GM12878 (cell line): ENCODE measurements at regions not wholly inside any gene's neighbourhood (a gene's known extent, or its start where the extent isn't known, plus 50 kb on each side); places are given as distances from the start of the nearest gene placed in this dataset.

Source experiments
- ATAC-seq: fragments of 200-7000 bp; cut with Tn5 transposase; 3 replicates; pipeline ENCODE4 v1.9.1; 2020; ENCODE audit warnings: mild to moderate bottlenecking, moderate library complexity
- BruUV-seq: library from RNA; stranded (reverse); fragments of 400-500 nt; replicated peaks from 2 replicates; lab custom pipeline; 2021; lab: Mats Ljungman, UMichigan
- CTCF ChIA-PET: fragments of 300-600 bp; sonication (Branson Sonifier 250); formaldehyde crosslinking; extraction: SDS; loops from one replicate; lab custom pipeline; 2021; ENCODE audit warnings: inconsistent platforms; lab: Yijun Ruan, JAX
- POLR2A ChIA-PET: fragments of 350-600 bp; formaldehyde crosslinking; extraction: SDS; loops from one replicate; lab custom pipeline; 2021; ENCODE audit warnings: inconsistent platforms; lab: Charles Lee
- RAD21 ChIA-PET: fragments of 300-600 bp; sonication (Branson Sonifier 250); formaldehyde crosslinking; loops from one replicate; lab custom pipeline; 2023; ENCODE audit warnings: antibody characterized with exemption; ENCODE audit not compliant: unreplicated experiment; lab: Charles Lee
- SMC1A ChIA-PET: fragments of 300-600 bp; sonication (Branson Sonifier 250); formaldehyde crosslinking; loops from one replicate; lab custom pipeline; 2023; ENCODE audit not compliant: unreplicated experiment, uncharacterized antibody; lab: Charles Lee
- DNase-seq: peaks from one replicate; pipeline ENCODE4 v3.0.0-alpha.2; 2011; ENCODE audit warnings: low read depth, low spot score
- FAIRE-seq: peaks from 3 replicates; lab custom pipeline; 2011; peaks lifted over from hg19 to GRCh38; lab: Jason Lieb, UNC
- H2AFZ ChIP-seq: 2 replicates; pipeline ENCODE4 v1.6.0; 2011; ENCODE audit warnings: low read depth, low read length, control low read depth; ENCODE audit not compliant: control insufficient read depth
- H3K27ac ChIP-seq: 2 replicates; pipeline ENCODE4 v1.5.1; 2011; ENCODE audit warnings: control low read depth; ENCODE audit not compliant: control insufficient read depth, insufficient read depth
- H3K27me3 ChIP-seq, 2 experiments: replicated peaks in 1 of 2; 2 replicates each; pipeline versions ENCODE4 v1.6.0 to v1.6.1; 2011; ENCODE audit warnings: low read length in 1 of 2; ENCODE audit not compliant: control insufficient read depth in 2 of 2, insufficient read depth in 2 of 2
- H3K36me3 ChIP-seq, 2 experiments: 2 replicates each; pipeline ENCODE4 v1.5.1; 2011; ENCODE audit warnings: low read length in 1 of 2; ENCODE audit not compliant: control insufficient read depth in 2 of 2, insufficient read depth in 2 of 2
- H3K4me1 ChIP-seq: 2 replicates; pipeline ENCODE4 v1.6.1; 2011; ENCODE audit warnings: mild to moderate bottlenecking, low read length, moderate library complexity, mixed read lengths; ENCODE audit not compliant: control insufficient read depth, insufficient read depth
- H3K4me2 ChIP-seq: 2 replicates; pipeline ENCODE4 v1.6.0; 2011; ENCODE audit warnings: control low read depth; ENCODE audit not compliant: control insufficient read depth, insufficient read depth
- H3K4me3 ChIP-seq: fragments of 200-600 bp; sonication (generic); 2 replicates; pipeline ENCODE4 v1.5.1; 2016
- H3K79me2 ChIP-seq: 2 replicates; pipeline ENCODE4 v1.6.0; 2011; ENCODE audit warnings: low read length; ENCODE audit not compliant: control insufficient read depth, insufficient read depth
- H3K9ac ChIP-seq: 2 replicates; pipeline ENCODE4 v1.8.0; 2011; ENCODE audit warnings: low read length, control low read depth, mixed read lengths; ENCODE audit not compliant: control insufficient read depth, insufficient read depth
- H3K9me3 ChIP-seq: replicated peaks from 3 replicates; pipeline ENCODE4 v1.5.1; 2011; ENCODE audit warnings: mild to moderate bottlenecking, low read length; ENCODE audit not compliant: control insufficient read depth, insufficient read depth
- H4K20me1 ChIP-seq: 2 replicates; pipeline ENCODE4 v1.6.0; 2011; ENCODE audit not compliant: control insufficient read depth, insufficient read depth
- BRCA1 ChIP-seq: IDR thresholded peaks from 2 replicates; pipeline ENCODE4 v1.6.1; 2011; ENCODE audit warnings: low read depth, low read length, improper control_type of control experiment
- CBX3 ChIP-seq: fragments of 200-600 bp; sonication (generic); IDR thresholded peaks from 2 replicates; pipeline ENCODE4 v1.6.1; 2016; ENCODE audit warnings: low read depth, borderline replicate concordance
- HDAC2 ChIP-seq: fragments of 200-600 bp; sonication (generic); IDR thresholded peaks from 2 replicates; pipeline ENCODE4 v1.6.1; 2017
- PBX3 ChIP-seq: IDR thresholded peaks from 2 replicates; pipeline ENCODE4 v1.6.1; 2011; ENCODE audit warnings: mild to moderate bottlenecking, low read depth, low read length, moderate library complexity; ENCODE audit not compliant: insufficient replicate concordance
- POU2F2 ChIP-seq: IDR thresholded peaks from 3 replicates; pipeline ENCODE4 v1.6.1; 2011; ENCODE audit warnings: low read depth, mild to moderate bottlenecking, low read length, borderline replicate concordance
- SIX5 ChIP-seq: IDR thresholded peaks from 2 replicates; pipeline ENCODE4 v1.6.1; 2011; ENCODE audit warnings: mild to moderate bottlenecking, low read depth, low read length, moderate library complexity; ENCODE audit not compliant: severe bottlenecking
- SMC3 ChIP-seq: IDR thresholded peaks from 2 replicates; pipeline ENCODE4 v1.6.1; 2011; ENCODE audit warnings: low read length, improper control_type of control experiment, borderline replicate concordance
- ZSCAN29 ChIP-seq: fragments of 450-650 bp; IDR thresholded peaks from 2 replicates; pipeline ENCODE4 v1.6.1; 2017; ENCODE audit warnings: mild to moderate bottlenecking, moderate library complexity
- WGBS: methylation state at CpG from one replicate; pipeline ENCODE4 v1.1.6; 2016; ENCODE audit warnings: low lambda C conversion rate; ENCODE audit not compliant: insufficient replicate concordance, insufficient coverage; ENCODE audit errors: missing lambda C conversion rate; 5-methylcytosine and 5-hydroxymethylcytosine counted together
- in situ Hi-C: fragments of 300-500 bp; cut with MboI; formaldehyde crosslinking; loops from 9 replicates; pipeline ENCODE4 v1.14.3; 2018; ENCODE audit warnings: mixed read lengths
- intact Hi-C: fragments of 100-400 bp; cut with micrococcal nuclease; formaldehyde crosslinking; loops from one replicate; pipeline ENCODE4 v1.14.2; 2022; ENCODE audit not compliant: unreplicated experiment
- TF ChIP-seq, protein P1 (sequence below): fragments of 450-650 bp; IDR thresholded peaks from 2 replicates; pipeline ENCODE4 v1.6.1; 2018; ENCODE audit warnings: borderline replicate concordance, mild to moderate bottlenecking; ENCODE audit not compliant: partially characterized antibody
- TF ChIP-seq, protein P2 (sequence below): fragments of 450-650 bp; IDR thresholded peaks from 2 replicates; pipeline ENCODE4 v1.6.1; 2016; ENCODE audit warnings: mild to moderate bottlenecking

GRCh38 chr2:145916799-145917198, 1396.9 kb upstream of the ZEB2 start:
- Histone ChIP-seq H3K4me1 (no peaks in the 10 kb centered on the region), H3K9ac (no peak overlapping the region), H3K4me3 (no peak overlapping the region), H3K27me3 (no peaks in the 10 kb centered on the region), H3K79me2 (no peaks in the 10 kb centered on the region), H3K36me3 (no peaks in the 10 kb centered on the region), H3K4me2 (no peak overlapping the region), H4K20me1 (no peaks in the 10 kb centered on the region), H3K9me3 (no peaks in the 10 kb centered on the region), H3K27ac (no peak overlapping the region), H2AFZ (no peak overlapping the region)
- no TSS peak for BruUV-seq
- ChIA-PET POLR2A (no interaction called here), RAD21 (no interaction called here), SMC1A (no interaction called here), CTCF (interaction anchor here (1.2 kb wide), 1 partner anchor 21 kb away, joined by 3 read pairs; no protein-coding TSS in a partner anchor)
- in situ Hi-C loops = no loop called here
- TF ChIP-seq BRCA1 (no peak), POU2F2 (no peak), HDAC2 (no peak), SIX5 (no peak), CBX3 (no peak), ZSCAN29 (no peak), SMC3 (no peak), PBX3 (no peak)
- TF ChIP-seq, protein P1, sequence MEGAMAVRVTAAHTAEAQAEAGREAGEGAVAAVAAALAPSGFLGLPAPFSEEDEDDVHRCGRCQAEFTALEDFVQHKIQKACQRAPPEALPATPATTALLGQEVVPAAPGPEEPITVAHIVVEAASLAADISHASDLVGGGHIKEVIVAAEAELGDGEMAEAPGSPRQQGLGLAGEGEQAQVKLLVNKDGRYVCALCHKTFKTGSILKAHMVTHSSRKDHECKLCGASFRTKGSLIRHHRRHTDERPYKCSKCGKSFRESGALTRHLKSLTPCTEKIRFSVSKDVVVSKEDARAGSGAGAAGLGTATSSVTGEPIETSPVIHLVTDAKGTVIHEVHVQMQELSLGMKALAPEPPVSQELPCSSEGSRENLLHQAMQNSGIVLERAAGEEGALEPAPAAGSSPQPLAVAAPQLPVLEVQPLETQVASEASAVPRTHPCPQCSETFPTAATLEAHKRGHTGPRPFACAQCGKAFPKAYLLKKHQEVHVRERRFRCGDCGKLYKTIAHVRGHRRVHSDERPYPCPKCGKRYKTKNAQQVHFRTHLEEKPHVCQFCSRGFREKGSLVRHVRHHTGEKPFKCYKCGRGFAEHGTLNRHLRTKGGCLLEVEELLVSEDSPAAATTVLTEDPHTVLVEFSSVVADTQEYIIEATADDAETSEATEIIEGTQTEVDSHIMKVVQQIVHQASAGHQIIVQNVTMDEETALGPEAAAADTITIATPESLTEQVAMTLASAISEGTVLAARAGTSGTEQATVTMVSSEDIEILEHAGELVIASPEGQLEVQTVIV = no peak
- TF ChIP-seq, protein P2, sequence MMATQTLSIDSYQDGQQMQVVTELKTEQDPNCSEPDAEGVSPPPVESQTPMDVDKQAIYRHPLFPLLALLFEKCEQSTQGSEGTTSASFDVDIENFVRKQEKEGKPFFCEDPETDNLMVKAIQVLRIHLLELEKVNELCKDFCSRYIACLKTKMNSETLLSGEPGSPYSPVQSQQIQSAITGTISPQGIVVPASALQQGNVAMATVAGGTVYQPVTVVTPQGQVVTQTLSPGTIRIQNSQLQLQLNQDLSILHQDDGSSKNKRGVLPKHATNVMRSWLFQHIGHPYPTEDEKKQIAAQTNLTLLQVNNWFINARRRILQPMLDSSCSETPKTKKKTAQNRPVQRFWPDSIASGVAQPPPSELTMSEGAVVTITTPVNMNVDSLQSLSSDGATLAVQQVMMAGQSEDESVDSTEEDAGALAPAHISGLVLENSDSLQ = no peak
- ATAC-seq = no peak
- DNase-seq = no peak
- WGBS = 42% methylated on average over 5 of the region's 5 CpGs
- no peak for FAIRE-seq
- intact Hi-C loops = no loop called here
